Aorta (tissue), 5 donors: ENCODE measurements at regions not wholly inside any gene's neighbourhood (a gene's known extent, or its start where the extent isn't known, plus 50 kb on each side); places are given as distances from the start of the nearest gene placed in this dataset.

Experiments
- ATAC-seq: fragments of 200-7000 bp; cut with Tn5 transposase; one replicate; pipeline ENCODE4 v1.9.1; 2022; ENCODE audit warnings: moderate library complexity; ENCODE audit not compliant: low FRiP score
- DNase-seq, 2 donors: peaks; one replicate each; pipeline ENCODE4 v3.0.0-alpha.2; 2020
- H3K27ac ChIP-seq, 2 donors: one replicate each; pipeline ENCODE4 v1.5.1; 2013; ENCODE audit warnings: low read length in 2 of 2, mild to moderate bottlenecking in 2 of 2, moderate library complexity in 2 of 2, control low read depth in 1 of 2, inconsistent platforms in 1 of 2, low read depth in 1 of 2
- H3K27me3 ChIP-seq, 2 donors: one replicate each; pipeline ENCODE4 v1.6.1; 2013; ENCODE audit warnings: control low read depth in 1 of 2, low read length in 1 of 2, mild to moderate bottlenecking in 1 of 2, moderate library complexity in 1 of 2; ENCODE audit not compliant: insufficient read depth in 2 of 2, control insufficient read depth in 1 of 2
- H3K36me3 ChIP-seq, 2 donors: one replicate each; pipeline ENCODE4 v1.6.1; 2013; ENCODE audit warnings: control low read depth in 1 of 2, low read length in 1 of 2, mild to moderate bottlenecking in 1 of 2; ENCODE audit not compliant: insufficient read depth in 2 of 2, control insufficient read depth in 1 of 2
- H3K4me1 ChIP-seq, 2 donors: one replicate each; pipeline ENCODE4 v1.6.1; 2013; ENCODE audit warnings: low read length in 2 of 2, control low read depth in 1 of 2, mild to moderate bottlenecking in 1 of 2, moderate library complexity in 1 of 2; ENCODE audit not compliant: insufficient read depth in 2 of 2, control insufficient read depth in 1 of 2
- H3K4me3 ChIP-seq, 2 donors: one replicate each; pipeline ENCODE4 v1.5.1; 2013; ENCODE audit warnings: low read length in 2 of 2, control low read depth in 1 of 2, mild to moderate bottlenecking in 1 of 2
- H3K9me3 ChIP-seq: one replicate; pipeline ENCODE4 v1.6.1; 2013; ENCODE audit warnings: mild to moderate bottlenecking, low read length; ENCODE audit not compliant: control insufficient read depth
- WGBS, 2 donors: extraction: QIAGEN DNeasy Blood & Tissue Kit; methylation state at CpG; one replicate each; pipeline ENCODE4 v1.1.7; 2013; 5-methylcytosine and 5-hydroxymethylcytosine counted together
- intact Hi-C, 2 donors: fragments of 100-400 bp; cut with DNase I; formaldehyde crosslinking; loops; one replicate each; pipeline versions ENCODE4 v1.14.2 to v1.15.0; 2022
- donor health status: healthy with polysubstance abuse.
- donor health status: Bipolar disorder and iron deficiency.
- donor health status: DM: no; HTN: no; CAD: no.
- donor health status: DM: no; HTN: no; CAD: no.
- donor health status: DM: yes; HTN: yes; CAD: no.

- Histone ChIP-seq H3K4me3 (no peak overlapping the region), H3K9me3 (peaks cover 4% of the 10 kb centered on the region), H3K27ac (no peak overlapping the region), H3K4me1 (no peaks in the 10 kb centered on the region), H3K27me3 (peaks cover 0 to 3% of the 10 kb centered on the region in 2 donors), H3K36me3 (no peaks in the 10 kb centered on the region)
- DNase-seq: no peak
- WGBS, 2 donors: 11 to 12% methylated on average over 9 of the region's 9 CpGs
- intact Hi-C loops: no loop called here
- no peak for ATAC-seq
These were observed 96.4 kb upstream of the TAF11L2 start for GRCh38 chr5:17401470-17402288.

GRCh38 chr5:17402289-17403121 is 95.5 kb upstream of the TAF11L2 start:
- WGBS, 2 donors: 24 to 26% methylated on average over 9 to 10 of the region's 10 CpGs
- Histone ChIP-seq H3K4me1 (no peaks in the 10 kb centered on the region), H3K4me3 (no peak overlapping the region), H3K27ac (no peak overlapping the region), H3K36me3 (no peaks in the 10 kb centered on the region), H3K9me3 (peaks cover 1% of the 10 kb centered on the region), H3K27me3 (peaks cover 0 to 3% of the 10 kb centered on the region in 2 donors)
- ATAC-seq: no peak
- no peak for DNase-seq
- intact Hi-C loops: no loop called here

GRCh38 chr5:17403695-17404490 is 94.1 kb upstream of the TAF11L2 start:
- H3K27ac ChIP-seq: no peak overlapping the region
- no peak for DNase-seq
- H3K9me3 ChIP-seq: no peaks in the 10 kb centered on the region

GRCh38 chr5:17405976-17406375 is 92.1 kb upstream of the TAF11L2 start:
- ATAC-seq (no peak), DNase-seq (no peak)
- Histone ChIP-seq H3K4me3 (no peak overlapping the region), H3K36me3 (no peaks in the 10 kb centered on the region), H3K27ac (no peak overlapping the region), H3K27me3 (no peaks in the 10 kb centered on the region), H3K4me1 (no peaks in the 10 kb centered on the region), H3K9me3 (no peaks in the 10 kb centered on the region)
- intact Hi-C loops: no loop called here
- WGBS, 2 donors: 84 to 86% methylated on average over 2 of the region's 2 CpGs

More at GRCh38 chr5:17403695-17404490, 94.1 kb upstream of the TAF11L2 start:
- WGBS, 2 donors: 79 to 80% methylated on average over 10 of the region's 10 CpGs
- no peak for ATAC-seq
- no peaks in the 10 kb centered on the region for H3K4me1 ChIP-seq
- H3K27me3 ChIP-seq: peaks cover 0 to 1% of the 10 kb centered on the region in 2 donors
- intact Hi-C loops: no loop called here
- no peaks in the 10 kb centered on the region for H3K36me3 ChIP-seq
- H3K4me3 ChIP-seq: no peak overlapping the region

GRCh38 chr5:17406423-17406838 is 91.6 kb upstream of the TAF11L2 start:
- Histone ChIP-seq H3K36me3 (no peaks in the 10 kb centered on the region), H3K4me1 (no peaks in the 10 kb centered on the region), H3K27me3 (no peaks in the 10 kb centered on the region), H3K27ac (no peak overlapping the region), H3K4me3 (no peak overlapping the region), H3K9me3 (no peaks in the 10 kb centered on the region)
- no peak for DNase-seq
- WGBS, 2 donors: 58 to 61% methylated on average over 2 of the region's 2 CpGs
- intact Hi-C loops: no loop called here
- no peak for ATAC-seq

- Histone ChIP-seq H3K27ac (no peak overlapping the region), H3K36me3 (no peaks in the 10 kb centered on the region), H3K27me3 (no peaks in the 10 kb centered on the region), H3K9me3 (no peaks in the 10 kb centered on the region), H3K4me3 (no peak overlapping the region), H3K4me1 (no peaks in the 10 kb centered on the region)
- ATAC-seq (no peak), DNase-seq (no peak)
- WGBS, 2 donors: 24 to 28% methylated on average over 11 of the region's 11 CpGs
- intact Hi-C loops: no loop called here
These were observed 86.3 kb upstream of the TAF11L2 start for GRCh38 chr5:17411436-17412402.

GRCh38 chr5:17412760-17413671 is 85.0 kb upstream of the TAF11L2 start:
- WGBS, 2 donors: 71 to 73% methylated on average over 9 of the region's 9 CpGs
- Histone ChIP-seq H3K36me3 (no peaks in the 10 kb centered on the region), H3K27me3 (no peaks in the 10 kb centered on the region), H3K4me1 (no peaks in the 10 kb centered on the region), H3K4me3 (no peak overlapping the region), H3K27ac (no peak overlapping the region), H3K9me3 (no peaks in the 10 kb centered on the region)
- DNase-seq (no peak), ATAC-seq (no peak)
- intact Hi-C loops: no loop called here
